ENCODE measurements at regions not wholly inside any gene's neighbourhood (a gene's known extent, or its start where the extent isn't known, plus 50 kb on each side); places are given as distances from the start of the nearest gene placed in this dataset.

GRCh38 chr4:84166486-84166885 is 332.6 kb downstream of the NKX6-1 start:
- Histone ChIP-seq H3K27me3 (ENCODE audit: control insufficient read depth, insufficient read depth, low read length) (no peaks in the 10 kb centered on the region; the same call in 1 of the 2 replicates), H2BK20ac (ENCODE audit: low read depth, low read length) (no peak overlapping the region), H2AK5ac (ENCODE audit: low read depth, low read length) (no peak overlapping the region), H3K9me3 (ENCODE audit: control insufficient read depth, insufficient read depth, low read length) (no peaks in the 10 kb centered on the region), H3K27ac (ENCODE audit: insufficient read depth, low read length) (no peak overlapping the region), H4K20me1 (ENCODE audit: insufficient read depth, low read length) (no peaks in the 10 kb centered on the region), H3K18ac (ENCODE audit: low read depth, low read length) (no peak overlapping the region), H3K4ac (ENCODE audit: low read depth, low read length) (no peak overlapping the region), H2BK120ac (ENCODE audit: low read depth, low read length) (no peak overlapping the region), H3K9me1 (ENCODE audit: insufficient read depth, low read length) (no peaks in the 10 kb centered on the region), H4K91ac (ENCODE audit: insufficient read depth, low read depth, low read length) (no peak overlapping the region), H3K14ac (replicated peaks; ENCODE audit: low read depth, low read length) (no peak overlapping the region), H3K9ac (ENCODE audit: low read depth, low read length) (no peak overlapping the region), H4K5ac (ENCODE audit: low read depth, low read length) (no peak overlapping the region), H3K56ac (ENCODE audit: extremely low read depth, insufficient read depth, low read length) (no peak overlapping the region), H3K4me3 (ENCODE audit: insufficient read depth, low read depth, low read length) (no peak overlapping the region), H2BK5ac (ENCODE audit: low read depth, low read length, poor library complexity, severe bottlenecking) (no peak overlapping the region), H3K4me1 (ENCODE audit: control insufficient read depth, insufficient read depth, low read length) (no peaks in the 10 kb centered on the region), H3K23ac (ENCODE audit: low read depth, low read length) (no peak overlapping the region), H3K4me2 (ENCODE audit: low read depth, low read length) (no peak overlapping the region), H2AFZ (replicated peaks; ENCODE audit: low read length, poor library complexity) (no peak overlapping the region), H3K36me3 (ENCODE audit: control insufficient read depth, insufficient read depth, low read length) (no peaks in the 10 kb centered on the region), H4K8ac (ENCODE audit: low read depth in 2 of 2, low read length in 2 of 2) (no peak overlapping the region), H3K79me1 (ENCODE audit: low read depth in 1 of 2, low read length in 2 of 2) (no peaks in the 10 kb centered on the region), H2AK9ac (replicated peaks; ENCODE audit: low read depth, low read length, poor library complexity) (no peak overlapping the region), H2BK15ac (ENCODE audit: low read depth, low read length) (no peak overlapping the region)
- TF ChIP-seq MAFK (IDR thresholded peaks at IDR 0.05; ENCODE audit: low read depth, low read length) (no peak), CTCF (conservative IDR thresholded peaks at IDR 0.05; ENCODE audit: low read depth, low read length) (no peak), SMC3 (IDR thresholded peaks at IDR 0.05; ENCODE audit: low read depth, low read length) (no peak), RAD21 (IDR thresholded peaks at IDR 0.05; ENCODE audit: low read length) (no peak), BHLHE40 (IDR thresholded peaks at IDR 0.05; ENCODE audit: low read depth, low read length) (no peak), RFX5 (IDR thresholded peaks at IDR 0.05; ENCODE audit: low read depth, low read length) (no peak), USF2 (IDR thresholded peaks at IDR 0.05; ENCODE audit: low read depth, low read length) (no peak), RCOR1 (IDR thresholded peaks at IDR 0.05; ENCODE audit: insufficient replicate concordance, low read length) (no peak), NFE2L2 (IDR thresholded peaks at IDR 0.05; ENCODE audit: low read depth, low read length) (no peak), CEBPB (IDR thresholded peaks at IDR 0.05; ENCODE audit: low read depth, low read length) (no peak), POLR2A (IDR thresholded peaks at IDR 0.05; ENCODE audit: low read depth, low read length) (no peak), ELK1 (IDR thresholded peaks at IDR 0.05; ENCODE audit: borderline replicate concordance, low read depth, low read length) (no peak), CHD1 (IDR thresholded peaks at IDR 0.05; ENCODE audit: low read depth, low read length) (no peak), FOS (IDR thresholded peaks at IDR 0.05; ENCODE audit: low read depth, low read length) (no peak), MXI1 (IDR thresholded peaks at IDR 0.05; ENCODE audit: borderline replicate concordance, low read depth, low read length) (no peak), MAZ (IDR thresholded peaks at IDR 0.05; ENCODE audit: borderline replicate concordance, low read depth, low read length) (no peak)
- CTCF ChIA-PET = interaction anchor here (1.0 kb wide), 1 partner anchor 9 kb away, joined by 3 read pairs; no protein-coding TSS in a partner anchor
- no TSS peak for BruUV-seq (replicated peaks)
- DNase-seq (no peak), ATAC-seq (ENCODE audit: low read depth) (no peak)
- in situ Hi-C loops (cut with MboI; ENCODE audit: low sequenced_read_pairs) = no loop called here
- dilution Hi-C loops (cut with HindIII; ENCODE audit: low sequenced_read_pairs, unreplicated experiment) = no loop called here
- WGBS, 2 experiments (ENCODE audit: extremely low coverage in 2 of 2, insufficient read length in 1 of 2) = no CpG with 5 or more reads among the region's 1 CpG
- intact Hi-C loops (cut with micrococcal nuclease) = no loop called here
- POLR2A ChIA-PET (ENCODE audit: unreplicated experiment) = no interaction called here

Measured in IMR-90 (cell line).